NCI-H146 (cell line): ENCODE measurements at regions not wholly inside any gene's neighbourhood (a gene's known extent, or its start where the extent isn't known, plus 50 kb on each side); places are given as distances from the start of the nearest gene placed in this dataset.
"Not testable (repeated sequence)": the region's sequence is repeated elsewhere in the genome, so short reads cannot be mapped to it uniquely, and the experiment has no call there.

Experiments used
- DNase-seq: peaks from one replicate; lab custom pipeline; 2025; lab: John Stamatoyannopoulos, UW

DNA sequence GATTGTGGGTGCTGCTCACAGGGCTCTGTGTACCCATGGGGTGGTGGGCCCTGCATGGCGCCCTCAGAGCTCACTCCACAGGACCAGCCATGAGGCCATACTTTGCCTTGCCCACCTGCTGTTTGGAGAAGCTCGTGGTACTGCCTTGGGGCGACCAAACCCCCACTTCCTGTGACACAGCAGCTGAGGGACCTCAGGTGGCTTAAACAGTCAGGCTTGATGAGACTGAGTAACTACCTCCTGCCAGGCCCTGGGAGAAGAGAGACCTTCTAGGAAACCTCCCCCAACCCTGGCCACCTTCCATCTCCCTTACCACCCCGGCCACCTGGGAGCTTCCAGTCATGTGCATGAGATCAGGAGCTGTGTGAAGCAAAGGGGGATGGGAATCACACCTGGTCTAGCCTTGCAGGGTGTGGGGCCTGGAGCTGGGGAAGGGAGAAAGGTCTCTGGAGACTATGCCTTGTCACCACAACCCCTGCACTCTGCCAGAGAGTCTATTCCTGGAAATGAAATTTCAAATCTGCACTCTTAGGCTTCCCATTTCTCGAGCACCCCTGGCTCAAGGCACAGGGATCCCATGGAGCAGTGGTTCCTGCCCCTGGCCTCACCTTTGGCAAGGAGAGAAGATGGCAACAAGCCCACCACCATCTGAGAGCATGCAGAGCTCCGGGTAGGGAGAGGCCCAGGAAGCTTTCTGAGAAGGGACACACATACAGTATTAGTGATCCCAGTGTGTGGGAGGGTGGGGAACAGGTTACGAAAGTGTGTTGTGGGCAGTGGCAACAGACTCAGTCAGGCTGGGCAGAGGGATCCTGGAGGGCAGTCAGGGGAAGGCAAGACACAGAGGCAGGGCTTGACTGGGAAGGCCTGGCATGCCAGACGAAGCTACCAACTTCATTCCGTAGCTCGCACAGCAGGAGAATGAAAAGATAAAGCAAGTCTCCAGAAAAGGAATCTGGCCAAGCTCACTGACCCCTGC, 125.0 kb downstream of the URI1 start:
- no peak for DNase-seq

DNA sequence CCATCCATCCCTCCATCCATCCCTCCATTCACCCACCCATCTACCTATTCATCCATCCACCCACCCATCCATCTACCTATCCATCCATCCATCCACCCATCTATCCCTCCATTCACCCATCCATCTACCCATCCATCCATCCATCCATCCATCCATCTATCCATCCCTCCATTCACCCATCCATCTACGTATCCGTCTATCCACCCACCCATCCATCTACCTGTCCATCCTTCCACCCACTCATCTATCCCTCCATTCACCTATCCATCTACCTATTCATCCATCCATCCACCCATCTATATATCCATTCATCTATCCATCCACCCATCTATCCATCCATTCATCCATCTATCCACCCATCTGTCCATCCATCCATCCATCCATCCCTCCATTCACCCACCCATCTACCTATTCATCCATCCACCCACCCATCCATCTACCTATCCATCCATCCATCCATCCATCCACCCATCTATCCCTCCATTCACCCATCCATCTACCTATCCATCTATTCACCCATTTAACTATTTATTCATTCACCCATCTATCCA, 126.0 kb downstream of the URI1 start:
- DNase-seq, result not testable (repeated sequence)

DNA sequence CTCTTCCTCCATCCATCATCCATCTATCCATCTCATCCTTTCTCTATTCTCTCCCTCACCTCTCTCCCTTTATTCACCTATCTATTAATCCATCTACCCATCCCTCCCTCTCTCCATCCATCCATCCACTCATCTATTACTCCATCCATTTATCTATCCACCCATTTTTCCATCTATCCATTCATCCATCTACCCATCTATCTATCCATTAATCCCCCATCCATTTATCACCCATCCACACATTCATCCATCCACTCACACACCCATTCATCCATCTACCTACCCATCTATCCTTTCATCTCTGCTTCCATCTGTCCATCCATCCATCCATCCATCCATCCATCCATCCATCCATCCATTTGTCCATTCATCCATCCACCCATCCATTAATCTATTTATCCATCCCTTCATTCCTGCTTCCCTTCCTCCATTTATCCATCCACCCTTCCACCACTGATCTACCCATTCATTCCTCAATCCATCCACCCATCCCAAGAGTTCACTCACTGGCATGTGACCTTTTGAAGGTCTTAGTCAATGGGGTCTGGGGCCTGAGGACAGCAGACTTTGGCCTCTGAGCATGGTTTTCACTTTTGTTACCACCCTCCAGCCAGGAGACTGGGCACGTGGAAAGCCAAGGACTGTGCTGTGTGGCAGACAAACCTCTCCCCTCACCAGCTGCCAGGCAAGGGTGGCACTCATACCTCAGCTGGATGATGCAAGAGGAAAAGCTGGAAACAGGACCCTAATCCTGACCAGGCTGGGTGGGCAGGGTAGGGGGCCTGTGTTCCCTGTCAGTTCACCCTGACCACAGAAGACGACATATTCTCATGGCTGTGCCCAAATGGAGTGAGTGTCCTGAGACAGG, 126.7 kb downstream of the URI1 start:
- DNase-seq, result no peak

DNA sequence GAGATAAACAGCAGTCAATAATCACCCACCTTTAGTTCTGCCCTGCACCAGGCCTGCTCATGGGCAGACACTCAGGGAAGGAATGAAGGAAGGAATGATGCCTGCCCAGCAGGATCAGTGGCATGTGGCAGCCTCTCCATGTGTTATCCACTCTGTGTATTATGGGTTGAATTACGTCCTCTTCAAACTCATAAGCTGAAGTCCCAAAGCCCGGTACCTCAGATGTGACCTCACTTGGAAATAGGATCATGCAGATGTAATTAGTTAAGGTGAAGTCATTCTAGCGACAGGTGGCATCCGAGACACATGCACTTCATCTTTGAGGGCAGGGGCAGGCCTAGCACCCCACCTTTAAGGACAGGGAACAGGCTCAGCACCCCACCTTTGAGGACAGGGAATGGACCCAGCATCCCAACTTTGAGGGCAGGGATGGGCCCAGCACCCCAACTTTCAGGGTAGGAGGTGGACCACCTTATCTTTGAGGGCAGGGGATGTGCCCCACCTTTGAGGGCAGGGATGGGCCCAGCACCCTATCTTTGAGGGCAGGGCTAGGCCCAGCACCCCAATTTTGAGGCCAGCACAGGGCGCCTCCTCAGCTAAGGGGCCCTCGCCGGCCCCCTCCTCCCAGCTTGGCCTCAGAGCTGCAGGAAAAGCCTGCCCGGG, 127.6 kb downstream of the URI1 start:
- DNase-seq, result no peak

DNA sequence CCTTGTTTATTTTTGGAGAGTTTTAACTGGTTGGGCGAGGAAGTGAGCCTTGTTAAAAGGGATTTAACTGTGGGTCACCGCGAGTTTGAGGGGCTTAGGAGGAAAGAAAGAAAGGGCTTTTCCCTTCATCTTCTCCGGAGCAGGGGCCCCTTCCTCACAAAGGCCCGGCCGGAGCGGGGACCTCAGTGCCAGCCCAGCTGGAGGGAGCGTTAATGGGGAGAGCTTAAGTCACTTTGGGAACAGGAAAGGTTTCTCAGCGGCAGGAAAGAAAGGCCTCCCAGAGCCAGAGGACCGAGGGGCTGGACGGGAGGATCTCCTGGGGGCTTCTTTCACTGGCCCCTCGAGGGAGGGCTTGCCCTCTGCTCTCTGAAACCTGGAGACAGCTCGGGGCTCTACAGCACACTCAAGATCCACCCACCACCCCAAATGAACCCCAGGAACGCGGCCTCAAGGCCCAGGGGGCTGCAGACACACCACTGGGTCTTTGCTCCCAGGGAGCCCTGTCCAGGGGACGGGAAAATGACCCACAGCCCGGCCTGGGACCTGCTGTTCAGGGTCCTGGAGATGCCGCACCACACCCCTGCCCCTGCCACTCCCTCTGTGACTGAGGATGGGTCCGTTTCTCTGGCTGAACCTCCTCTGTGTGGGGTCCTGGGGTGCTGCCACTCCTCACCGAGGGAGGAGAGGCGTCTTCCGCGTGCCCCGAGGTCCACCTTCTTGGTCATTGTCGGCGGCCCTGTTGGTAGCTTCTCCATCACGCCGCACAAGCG, 128.3 kb downstream of the URI1 start:
- no peak for DNase-seq

DNA sequence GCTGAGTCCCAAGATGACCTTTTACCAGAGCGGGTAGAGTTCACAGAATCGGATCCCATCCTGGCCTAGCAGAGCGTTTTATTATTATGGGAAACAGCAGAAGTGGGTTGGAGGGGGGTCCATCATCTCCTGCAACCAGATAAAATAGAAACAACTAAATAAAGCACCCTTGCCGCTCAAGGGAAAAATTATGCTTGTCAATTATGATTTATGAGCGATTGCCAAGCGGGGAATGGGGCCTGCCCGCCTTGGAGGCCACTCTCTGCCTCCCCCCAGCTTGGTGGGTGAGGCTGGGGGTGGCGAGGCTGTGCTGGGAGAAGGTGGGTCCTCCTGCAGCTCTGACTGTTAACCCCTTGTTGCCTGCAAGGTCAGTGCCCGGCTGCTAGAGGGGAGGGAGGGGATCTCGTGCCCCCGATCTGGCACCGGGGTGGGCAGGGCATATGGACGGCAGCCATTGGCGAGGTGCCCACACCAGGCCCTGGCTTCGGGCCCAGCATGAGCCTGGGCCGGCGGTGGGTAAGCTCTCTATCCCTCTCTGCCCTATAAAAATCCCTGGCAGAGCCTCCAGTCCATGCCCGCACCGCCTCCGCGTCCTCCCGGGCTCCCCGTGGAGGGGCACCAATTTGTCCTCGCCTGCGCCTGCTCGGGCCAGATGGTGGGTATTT, 129.1 kb downstream of the URI1 start:
- DNase-seq, result no peak

DNA sequence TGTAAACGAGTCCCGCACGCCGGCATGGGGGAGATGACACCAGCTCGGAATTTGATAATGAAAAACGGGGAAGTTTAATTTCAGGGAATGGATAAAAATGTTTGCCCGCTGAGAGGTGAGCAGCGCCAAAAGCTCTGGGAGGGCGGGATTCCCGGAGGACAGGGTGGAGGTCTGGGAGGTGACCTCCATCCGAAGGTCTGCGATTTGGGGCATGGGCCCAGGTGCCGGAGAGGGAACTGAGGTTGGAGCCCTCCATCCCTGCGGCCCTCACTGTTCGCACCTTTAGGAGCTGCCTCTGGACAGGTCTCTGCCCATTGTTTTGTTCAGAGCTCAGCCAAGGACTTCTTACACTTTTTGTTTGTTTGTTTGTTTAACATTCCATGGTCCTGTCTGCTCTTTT, 129.8 kb downstream of the URI1 start:
- DNase-seq, result no peak

DNA sequence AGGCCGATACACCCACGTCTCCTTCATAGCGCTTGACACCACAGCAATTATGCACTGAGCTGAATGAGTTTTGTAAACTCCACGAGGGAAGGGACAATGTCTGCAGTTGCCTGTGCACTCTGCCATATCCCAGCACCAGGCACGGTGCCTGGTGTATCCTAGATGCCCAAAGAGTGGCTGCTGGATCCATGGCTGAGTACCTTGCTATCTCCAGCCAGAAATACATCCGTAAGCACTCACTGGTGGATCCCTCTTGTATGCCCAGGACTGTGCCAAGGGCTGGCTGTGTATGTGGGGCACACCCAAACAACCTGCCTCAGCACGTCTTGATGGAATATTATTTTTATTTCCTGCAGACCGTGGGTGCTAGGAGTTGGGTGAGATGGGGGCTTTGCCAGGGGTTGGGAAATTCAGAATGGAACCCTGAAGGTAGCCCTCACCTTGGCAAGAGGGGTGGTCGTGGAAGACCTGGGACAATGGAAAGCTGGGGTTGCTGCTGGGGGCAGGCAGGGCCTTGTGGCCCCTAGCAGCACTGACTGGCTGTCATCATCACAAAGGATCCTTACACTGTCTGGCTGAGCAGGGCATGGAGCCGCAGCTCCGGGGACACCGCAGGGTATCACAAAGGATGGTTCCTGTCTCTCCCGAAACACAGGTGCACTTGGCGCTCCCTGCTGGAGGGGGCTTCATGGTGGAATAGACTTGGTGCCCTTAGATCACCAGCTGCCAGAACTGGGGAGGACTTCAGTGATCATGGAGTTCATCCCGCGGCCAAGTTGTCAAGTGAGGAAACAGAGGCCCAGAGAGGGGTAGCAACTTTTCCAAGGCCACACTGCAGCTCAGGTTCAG, 131.3 kb downstream of the URI1 start:
- no peak for DNase-seq

DNA sequence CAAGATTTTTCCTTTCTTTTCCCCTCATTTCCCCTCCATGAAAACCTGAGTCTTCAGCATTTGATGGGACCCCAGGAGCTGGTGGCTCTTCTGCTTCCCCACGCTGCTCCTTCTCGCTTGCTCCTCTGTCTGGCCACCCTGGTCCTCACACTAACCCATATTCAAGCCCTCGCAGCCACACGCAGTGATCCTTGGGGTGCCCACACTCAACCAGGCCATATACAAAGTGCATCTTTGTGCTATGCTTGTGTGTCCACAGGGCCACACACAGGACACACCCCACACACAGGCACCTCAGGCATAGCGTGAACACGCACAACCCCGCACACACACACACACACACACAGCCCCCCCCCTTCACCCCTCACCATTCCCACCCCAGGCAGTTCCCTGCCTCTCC, 132.1 kb downstream of the URI1 start:
- no peak for DNase-seq

DNA sequence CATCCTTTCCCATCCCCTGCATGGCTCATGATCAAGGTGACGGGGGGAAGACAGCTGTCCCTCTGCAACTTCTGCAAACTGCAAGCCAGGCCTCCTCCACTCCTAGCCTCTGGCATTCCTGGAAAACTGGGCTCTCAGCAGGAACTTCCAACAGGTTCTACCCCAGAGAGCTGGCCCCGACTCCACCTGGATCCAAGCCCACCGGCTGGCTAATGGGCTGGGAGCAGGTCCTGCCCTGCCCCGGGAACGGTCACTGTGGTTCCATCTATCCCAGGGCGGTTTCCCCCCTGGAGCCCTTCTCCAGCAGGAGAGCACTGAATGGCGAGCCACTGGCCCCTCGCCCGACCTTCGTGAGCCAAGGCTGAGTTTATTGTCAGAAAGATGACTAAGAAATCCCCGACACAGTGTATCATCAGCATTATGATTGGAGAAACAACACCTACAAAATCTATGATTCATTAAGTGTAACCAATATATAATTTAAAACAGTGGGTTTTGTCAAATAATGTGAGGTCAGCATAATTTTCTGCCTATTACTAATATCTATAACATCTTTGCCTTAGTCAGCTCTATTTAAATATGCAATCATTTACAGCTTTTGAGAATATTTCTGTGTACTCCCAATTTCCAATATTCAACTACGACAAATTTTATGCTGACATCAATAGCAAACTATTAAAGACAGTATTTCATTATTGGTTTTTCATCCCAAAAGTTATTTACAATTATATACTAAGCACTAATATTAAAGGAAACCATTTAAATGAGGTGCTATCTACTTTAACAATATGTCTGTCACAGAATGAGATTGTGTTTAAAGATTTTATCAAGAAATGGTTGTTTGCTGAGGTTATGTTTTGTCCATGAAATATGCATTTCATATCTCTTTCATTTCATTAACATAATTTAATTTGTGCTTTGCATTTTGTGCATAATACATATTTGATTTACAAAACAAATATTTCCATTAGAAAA, 133.0 kb downstream of the URI1 start:
- no peak for DNase-seq

DNA sequence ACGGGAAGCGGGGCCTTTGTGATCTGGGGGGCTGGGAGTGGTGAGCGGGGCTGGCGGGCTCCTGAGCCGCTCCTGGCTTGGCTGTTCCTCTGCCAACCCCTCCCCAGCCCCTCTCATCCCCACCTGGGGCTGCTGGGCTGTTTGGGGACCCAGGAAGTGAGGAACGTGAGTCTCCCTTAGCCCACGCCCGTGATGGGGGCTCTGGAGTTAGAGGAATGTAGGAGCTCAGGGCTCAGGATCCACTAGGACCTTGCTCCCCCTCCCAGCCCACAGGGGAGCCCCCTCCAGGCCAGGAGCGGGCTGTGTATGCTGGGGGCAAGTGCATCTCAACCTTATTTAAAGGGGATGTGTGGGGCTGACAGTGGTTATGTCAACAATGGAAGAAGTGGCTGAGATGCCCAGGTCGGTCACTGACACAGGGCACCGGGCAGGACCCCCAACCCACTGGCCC, 134.1 kb downstream of the URI1 start:
- no peak for DNase-seq

DNA sequence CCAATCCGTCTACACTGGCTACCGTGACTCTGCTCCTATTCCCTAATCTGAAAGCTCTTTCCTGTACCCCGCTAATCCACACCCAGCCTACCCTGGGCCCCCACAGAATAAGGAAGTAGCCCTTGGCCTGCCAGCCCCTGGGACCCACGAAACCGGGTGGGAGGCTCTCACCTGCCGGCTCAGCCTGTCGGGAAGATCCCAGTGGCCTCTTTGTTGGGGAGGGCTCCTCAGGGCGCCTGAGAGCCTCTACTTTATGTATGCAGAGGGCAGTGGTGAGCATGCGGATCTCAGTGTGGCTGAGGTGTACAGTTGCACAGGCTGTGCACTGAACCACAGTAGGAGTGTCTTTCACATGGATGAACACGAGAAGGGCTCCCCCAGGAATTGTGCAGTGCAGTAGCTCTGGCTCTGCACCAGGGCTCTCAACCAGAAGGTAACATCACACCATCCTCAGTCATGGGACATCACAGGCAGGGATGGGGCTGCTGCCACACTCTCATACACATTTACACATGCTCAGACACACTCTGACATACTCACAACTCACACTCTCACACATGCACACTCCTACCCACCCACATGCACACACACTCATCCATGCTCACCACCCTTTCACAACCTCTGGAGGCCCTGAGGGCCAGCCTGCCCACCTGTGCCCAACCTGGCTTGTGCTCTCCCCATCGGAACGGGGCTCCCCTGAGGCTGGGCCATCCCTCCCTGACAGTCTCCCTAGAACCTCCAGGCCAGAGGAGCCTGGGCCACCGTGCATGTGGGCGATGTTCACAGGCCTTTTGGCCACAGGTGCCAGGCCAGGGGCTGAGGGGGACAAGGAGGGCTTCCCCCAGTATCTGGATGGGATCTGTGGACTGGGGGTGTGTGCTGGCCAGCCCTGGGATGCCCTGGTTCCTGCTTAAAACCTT, 135.0 kb downstream of the URI1 start:
- no peak for DNase-seq

DNA sequence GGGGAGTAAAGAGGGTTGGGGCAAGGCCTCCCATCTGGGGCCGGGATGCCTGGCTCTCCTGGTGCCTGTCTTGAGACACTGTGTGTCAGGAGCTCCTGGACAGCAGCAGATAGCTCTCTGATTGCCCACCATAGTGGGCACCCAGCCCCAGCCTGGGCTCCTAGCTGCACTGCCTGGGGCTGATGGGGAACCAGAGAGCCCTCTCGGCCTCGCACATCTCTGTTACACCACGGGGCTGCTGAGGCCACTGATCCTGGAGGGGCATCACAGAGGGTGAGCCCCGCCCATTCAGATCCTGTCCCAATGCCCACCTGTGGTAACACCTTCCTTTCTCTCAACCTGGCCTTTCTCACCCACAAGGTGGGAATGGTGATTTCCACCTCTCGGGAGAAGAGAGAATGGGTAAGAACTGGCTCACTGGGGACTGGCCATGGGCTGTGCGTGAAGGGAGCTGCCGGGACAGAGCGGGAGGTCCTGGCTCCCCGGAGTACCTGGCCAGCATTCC, 135.9 kb downstream of the URI1 start:
- no peak for DNase-seq

DNA sequence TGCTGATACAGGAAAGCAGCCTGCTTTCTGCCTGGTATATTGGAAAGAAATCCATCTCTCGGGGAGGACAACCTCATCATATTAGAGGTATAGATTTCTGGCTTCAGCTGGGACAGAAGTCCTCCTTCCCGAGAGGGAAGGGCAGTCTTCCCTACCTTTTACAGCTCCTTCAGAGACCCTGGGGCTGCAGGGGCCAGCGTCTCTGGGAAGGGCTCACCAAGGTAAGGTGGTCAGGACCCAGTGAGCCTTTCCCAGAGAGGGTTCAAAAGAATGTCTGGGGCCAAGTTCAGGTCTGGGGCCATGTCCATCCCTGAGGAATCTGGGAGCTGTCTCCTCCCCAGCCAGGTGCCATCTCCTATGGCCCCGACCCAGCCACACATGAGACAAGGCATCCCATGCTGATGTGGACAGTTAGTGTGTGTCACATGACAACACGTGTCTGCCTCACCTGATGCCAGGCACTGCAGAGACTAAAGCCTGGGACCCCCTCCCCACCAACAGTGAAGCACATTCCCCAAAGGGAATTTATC, 136.4 kb downstream of the URI1 start:
- DNase-seq, result no peak

DNA sequence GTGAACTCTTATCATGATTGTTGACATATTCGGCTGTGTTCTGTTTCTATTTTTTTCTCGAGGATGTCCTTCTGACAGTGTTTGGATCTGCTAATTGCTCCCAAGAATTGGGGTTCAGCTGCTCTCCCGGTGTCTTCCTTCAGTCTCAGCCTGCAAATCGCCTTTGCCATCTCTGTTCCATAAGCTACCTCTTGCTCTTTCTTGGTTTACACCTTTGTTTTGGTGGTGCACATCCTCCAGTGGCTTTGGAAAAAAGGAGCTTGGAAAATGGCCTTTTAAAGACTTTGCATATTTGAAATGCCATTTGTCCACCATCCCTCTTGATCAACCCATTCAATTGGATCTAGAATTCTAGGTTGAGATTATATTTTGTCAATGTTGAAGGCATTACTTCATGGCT, 137.2 kb downstream of the URI1 start:
- no peak for DNase-seq

DNA sequence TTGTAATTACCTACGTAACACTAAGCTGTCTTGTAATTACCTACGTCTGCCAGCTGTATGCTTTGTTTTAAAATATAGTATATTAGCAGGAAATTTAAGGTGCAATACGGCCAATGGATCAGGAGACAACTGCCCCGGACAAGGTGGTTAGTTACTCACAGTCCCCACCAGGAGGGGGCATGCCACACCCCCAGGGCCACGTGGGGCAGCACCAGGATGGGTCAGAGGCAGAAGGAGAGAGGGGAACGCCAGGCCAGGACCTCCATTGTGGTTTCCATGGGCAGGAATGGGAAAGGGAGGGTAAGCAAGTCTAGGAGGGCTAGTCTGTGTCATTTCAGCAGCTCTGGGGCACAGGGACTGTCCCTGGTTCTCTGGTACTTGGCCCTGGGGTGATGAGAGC, 140.1 kb downstream of the URI1 start:
- no peak for DNase-seq

DNA sequence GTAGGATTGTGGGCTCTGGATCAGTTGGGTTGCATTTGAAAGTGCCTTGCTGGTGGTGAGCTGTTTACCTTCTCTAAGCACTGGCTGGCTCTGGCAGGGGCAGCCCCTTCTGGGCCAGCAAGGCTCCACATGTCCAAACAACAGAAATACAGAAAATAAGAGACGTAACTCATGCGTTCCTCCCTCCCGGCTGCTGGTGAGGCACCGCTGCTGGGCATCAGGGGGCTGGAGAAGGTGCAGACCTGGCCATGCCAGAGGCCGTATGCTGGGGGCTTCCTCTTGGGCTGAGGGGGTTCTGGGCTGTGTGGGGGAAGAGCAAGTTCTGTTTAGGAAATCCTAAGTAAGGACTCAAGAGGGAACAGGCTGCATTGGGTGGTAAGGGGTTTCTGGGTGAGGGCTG, 140.6 kb downstream of the URI1 start:
- no peak for DNase-seq
